ENCODE measurements at regions not wholly inside any gene's neighbourhood (a gene's known extent, or its start where the extent isn't known, plus 50 kb on each side); places are given as distances from the start of the nearest gene placed in this dataset.
"Not testable (repeated sequence)": the region's sequence is repeated elsewhere in the genome, so short reads cannot be mapped to it uniquely, and the experiment has no call there.

GRCh38 chr1:146399225-146399624 is 170.4 kb upstream of the NOTCH2NLA start:
- TF ChIP-seq RAD21 (IDR thresholded peaks at IDR 0.05; ENCODE audit: low read length); SMC3 (IDR thresholded peaks at IDR 0.05; ENCODE audit: low read depth, low read length); CTCF (IDR thresholded peaks at IDR 0.05); POLR2AphosphoS5 (IDR thresholded peaks at IDR 0.05; ENCODE audit: low read depth, low read length): not testable (repeated sequence)

Measured in SK-N-SH (cell line).